Mesenchymal stem cell (in vitro differentiated cells and primary cell): ENCODE measurements at regions not wholly inside any gene's neighbourhood (a gene's known extent, or its start where the extent isn't known, plus 50 kb on each side); places are given as distances from the start of the nearest gene placed in this dataset.

Experiments used
- DNase-seq: peaks from one replicate; pipeline ENCODE4 v3.0.0-alpha.2; 2013
- H2AFZ ChIP-seq: one replicate; pipeline ENCODE4 v1.6.1; 2013; ENCODE audit warnings: low read depth, mild to moderate bottlenecking, control low read depth, inconsistent platforms, low read length, moderate library complexity
- H2AK5ac ChIP-seq: 2 replicates; pipeline ENCODE4 v1.6.1; 2013; ENCODE audit warnings: low read length, moderate library complexity, mild to moderate bottlenecking, inconsistent platforms; ENCODE audit not compliant: severe bottlenecking
- H2BK120ac ChIP-seq: one replicate; pipeline ENCODE4 v1.6.1; 2013; ENCODE audit warnings: low read depth, mild to moderate bottlenecking, inconsistent platforms, low read length, moderate library complexity
- H2BK12ac ChIP-seq, 2 experiments: one replicate each; pipeline ENCODE4 v1.6.1; 2013; ENCODE audit warnings: inconsistent platforms in 2 of 2, low read length in 2 of 2, mild to moderate bottlenecking in 2 of 2, moderate library complexity in 2 of 2, control low read depth in 1 of 2
- H2BK15ac ChIP-seq: one replicate; pipeline ENCODE4 v1.6.1; 2013; ENCODE audit warnings: mild to moderate bottlenecking, low read depth, inconsistent platforms; ENCODE audit not compliant: poor library complexity, severe bottlenecking
- H2BK5ac ChIP-seq: 2 replicates; pipeline ENCODE4 v1.6.1; 2013; ENCODE audit warnings: low read depth, mild to moderate bottlenecking, low read length, control low read depth, inconsistent platforms; ENCODE audit not compliant: poor library complexity, severe bottlenecking
- H3K14ac ChIP-seq, 2 experiments: one replicate each; pipeline ENCODE4 v1.6.1; 2013; ENCODE audit warnings: inconsistent platforms in 2 of 2, low read length in 2 of 2, control low read depth in 1 of 2, mild to moderate bottlenecking in 1 of 2, moderate library complexity in 1 of 2
- H3K18ac ChIP-seq, 2 experiments: one replicate each; pipeline ENCODE4 v1.6.1; 2013; ENCODE audit warnings: inconsistent platforms in 2 of 2, low read length in 2 of 2, control low read depth in 1 of 2, low read depth in 1 of 2, mild to moderate bottlenecking in 1 of 2
- H3K23ac ChIP-seq, 2 experiments: one replicate each; pipeline ENCODE4 v1.6.1; 2013; ENCODE audit warnings: inconsistent platforms in 2 of 2, low read length in 2 of 2, mild to moderate bottlenecking in 2 of 2, moderate library complexity in 2 of 2, control low read depth in 1 of 2
- H3K27ac ChIP-seq: 2 replicates; pipeline ENCODE4 v1.5.1; 2013; ENCODE audit warnings: mild to moderate bottlenecking, moderate library complexity, low read length, control low read depth, inconsistent platforms; ENCODE audit not compliant: poor library complexity, severe bottlenecking
- H3K27me3 ChIP-seq, 2 experiments: 2 replicates each; pipeline versions ENCODE4 v1.6.1 to v1.7.0; 2013; ENCODE audit warnings: low read length in 2 of 2, mild to moderate bottlenecking in 2 of 2, moderate library complexity in 2 of 2, control low read depth in 1 of 2, inconsistent platforms in 1 of 2; ENCODE audit not compliant: control insufficient read depth in 1 of 2, insufficient read depth in 1 of 2
- H3K36me3 ChIP-seq, 2 experiments: 2 replicates each; pipeline versions ENCODE4 v1.6.1 to v1.7.0; 2013; ENCODE audit warnings: low read length in 2 of 2, control low read depth in 1 of 2, inconsistent platforms in 1 of 2, low read depth in 1 of 2, mild to moderate bottlenecking in 1 of 2; ENCODE audit not compliant: insufficient read depth in 2 of 2, control insufficient read depth in 1 of 2
- H3K4ac ChIP-seq, 2 experiments: one replicate each; pipeline ENCODE4 v1.6.1; 2013; ENCODE audit warnings: inconsistent platforms in 2 of 2, low read length in 2 of 2, mild to moderate bottlenecking in 2 of 2, moderate library complexity in 2 of 2, control low read depth in 1 of 2, low read depth in 1 of 2
- H3K4me1 ChIP-seq: 2 replicates; pipeline ENCODE4 v1.6.1; 2013; ENCODE audit warnings: low read depth, low read length, control low read depth; ENCODE audit not compliant: control insufficient read depth, insufficient read depth
- H3K4me2 ChIP-seq: 2 replicates; pipeline ENCODE4 v1.6.1; 2013; ENCODE audit warnings: low read length, mild to moderate bottlenecking, inconsistent platforms; ENCODE audit not compliant: poor library complexity, severe bottlenecking
- H3K4me3 ChIP-seq, 2 experiments: 2 replicates each; pipeline versions ENCODE4 v1.5.1 to v1.7.0; 2013; ENCODE audit warnings: low read length in 2 of 2, mild to moderate bottlenecking in 2 of 2, control low read depth in 1 of 2, low read depth in 1 of 2; ENCODE audit not compliant: insufficient read depth in 1 of 2
- H3K79me1 ChIP-seq: replicated peaks from 2 replicates; pipeline ENCODE4 v1.6.1; 2013; ENCODE audit warnings: mild to moderate bottlenecking, control low read depth, low read length, inconsistent platforms; ENCODE audit not compliant: poor library complexity, severe bottlenecking
- H3K9ac ChIP-seq: 2 replicates; pipeline ENCODE4 v1.7.0; 2013; ENCODE audit warnings: mild to moderate bottlenecking, low read length, moderate library complexity
- H3K9me3 ChIP-seq: 2 replicates; pipeline ENCODE4 v1.7.0; 2013; ENCODE audit warnings: mild to moderate bottlenecking, low read length; ENCODE audit not compliant: control insufficient read depth
- H4K8ac ChIP-seq: one replicate; pipeline ENCODE4 v1.6.1; 2013; ENCODE audit warnings: inconsistent platforms, mild to moderate bottlenecking, low read length, moderate library complexity
- H4K91ac ChIP-seq: one replicate; pipeline ENCODE4 v1.6.1; 2013; ENCODE audit warnings: mild to moderate bottlenecking, low read length, inconsistent platforms
- WGBS: methylation state at CpG from one replicate; pipeline ENCODE4 v1.1.7; 2013; ENCODE audit warnings: mixed read lengths; 5-methylcytosine and 5-hydroxymethylcytosine counted together

GRCh38 chr10:47121336-47121735, 178.7 kb upstream of the GDF10 start:
- 67% methylated on average over 6 of the region's 7 CpGs for WGBS
- peaks cover 0 to 5% of the 10 kb centered on the region in 2 experiments for H3K27me3 ChIP-seq

DNA sequence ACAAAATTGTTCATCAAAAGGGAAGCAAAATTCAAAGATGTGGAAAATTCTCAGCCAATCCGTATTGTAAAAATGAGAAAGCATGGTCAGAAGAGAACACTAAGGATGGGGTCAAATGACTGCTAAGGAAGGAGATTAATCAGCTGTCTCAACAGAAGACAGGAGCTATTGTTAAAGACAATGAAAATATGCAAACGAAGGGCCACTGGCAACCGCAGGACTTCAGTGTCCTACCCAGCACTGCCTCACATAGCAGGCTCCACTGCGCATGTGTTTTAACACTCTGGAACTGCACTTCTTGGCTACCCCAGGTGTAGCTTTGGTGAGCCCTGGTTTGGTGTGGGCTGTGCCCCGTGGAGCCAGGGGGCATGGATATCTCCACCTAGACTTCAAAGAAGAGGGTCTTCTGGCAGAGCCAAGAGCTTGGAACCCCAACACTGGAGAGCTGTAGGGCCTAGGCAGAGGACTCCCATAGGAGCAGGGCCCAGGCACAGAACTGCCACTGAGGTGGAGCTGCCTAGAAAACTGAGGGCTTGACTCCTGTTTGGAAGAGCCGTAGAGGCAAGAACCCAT, 176.2 kb upstream of the GDF10 start:
- H2BK5ac ChIP-seq: no peak overlapping the region
- H3K9ac ChIP-seq: no peak overlapping the region
- no peak overlapping the region for H2BK15ac ChIP-seq
- H3K18ac ChIP-seq: no peak overlapping the region
- no peaks in the 10 kb centered on the region for H3K4me1 ChIP-seq
- no peak overlapping the region for H4K8ac ChIP-seq
- H2BK120ac ChIP-seq: no peak overlapping the region
- no peak overlapping the region for H3K4me3 ChIP-seq
- H3K27me3 ChIP-seq: peaks cover 0 to 5% of the 10 kb centered on the region in 2 experiments
- H3K36me3 ChIP-seq: no peaks in the 10 kb centered on the region
- no peak for DNase-seq
- WGBS: 82% methylated on average over 6 of the region's 6 CpGs
- no peak overlapping the region for H3K27ac ChIP-seq
- no peak overlapping the region for H3K23ac ChIP-seq
- no peak overlapping the region for H3K4me2 ChIP-seq
- no peak overlapping the region for H2AK5ac ChIP-seq
- no peak overlapping the region for H2AFZ ChIP-seq
- H3K14ac ChIP-seq: no peak overlapping the region
- H2BK12ac ChIP-seq: no peak overlapping the region
- H3K79me1 ChIP-seq: no peaks in the 10 kb centered on the region
- no peaks in the 10 kb centered on the region for H3K9me3 ChIP-seq
- H4K91ac ChIP-seq: no peak overlapping the region
- H3K4ac ChIP-seq: no peak overlapping the region

More at GRCh38 chr10:47121336-47121735, 178.7 kb upstream of the GDF10 start:
- Histone ChIP-seq H2BK12ac (no peak overlapping the region), H3K27ac (no peak overlapping the region), H3K18ac (no peak overlapping the region), H3K9me3 (no peaks in the 10 kb centered on the region), H3K4me2 (no peak overlapping the region), H3K4me1 (no peaks in the 10 kb centered on the region), H4K8ac (no peak overlapping the region), H3K14ac (no peak overlapping the region), H2AFZ (no peak overlapping the region), H3K4me3 (no peak overlapping the region), H2AK5ac (no peak overlapping the region), H2BK120ac (no peak overlapping the region), H3K9ac (no peak overlapping the region), H2BK5ac (no peak overlapping the region), H4K91ac (no peak overlapping the region), H2BK15ac (no peak overlapping the region), H3K4ac (no peak overlapping the region), H3K79me1 (no peaks in the 10 kb centered on the region), H3K36me3 (no peaks in the 10 kb centered on the region), H3K23ac (no peak overlapping the region)
- DNase-seq: no peak

DNA sequence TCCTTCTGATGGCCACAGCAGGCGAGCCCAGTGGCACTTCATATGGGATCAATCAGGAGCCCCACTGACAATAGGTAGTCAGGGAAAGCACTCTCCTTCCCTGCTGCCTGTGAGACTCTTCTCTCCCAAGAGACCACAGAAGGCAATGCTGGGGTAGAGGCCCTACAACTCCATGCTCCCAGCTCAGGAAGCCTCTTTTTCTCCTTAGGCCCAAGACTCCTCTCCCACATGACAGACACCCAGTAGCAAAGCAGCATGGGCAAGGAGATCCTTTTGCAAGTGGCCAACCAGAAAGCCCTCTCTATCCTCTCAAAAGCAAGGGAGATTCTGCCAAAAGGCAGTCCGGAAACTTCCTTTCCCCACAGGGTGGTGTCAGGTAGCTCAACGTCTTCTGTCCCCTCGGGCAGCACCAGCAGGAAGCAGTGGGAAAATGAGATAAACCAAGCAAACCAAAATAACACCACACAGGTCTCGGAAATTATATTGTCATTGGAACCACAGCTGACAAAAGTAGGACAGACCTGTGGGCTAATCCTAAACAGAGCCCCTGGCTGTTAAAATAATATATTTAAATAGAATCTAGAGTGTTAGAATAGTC, 172.7 kb upstream of the GDF10 start:
- no peak overlapping the region for H3K4ac ChIP-seq
- H2BK12ac ChIP-seq: no peak overlapping the region
- no peak overlapping the region for H3K4me3 ChIP-seq
- H3K27ac ChIP-seq: no peak overlapping the region
- no peak overlapping the region for H3K14ac ChIP-seq
- 44% methylated on average over 4 of the region's 5 CpGs for WGBS
- H3K79me1 ChIP-seq: no peaks in the 10 kb centered on the region
- H2BK120ac ChIP-seq: no peak overlapping the region
- H2BK15ac ChIP-seq: no peak overlapping the region
- H3K9me3 ChIP-seq: no peaks in the 10 kb centered on the region
- H3K9ac ChIP-seq: no peak overlapping the region
- no peak overlapping the region for H2AK5ac ChIP-seq
- H4K91ac ChIP-seq: no peak overlapping the region
- H3K23ac ChIP-seq: no peak overlapping the region
- H2BK5ac ChIP-seq: no peak overlapping the region
- no peak overlapping the region for H4K8ac ChIP-seq
- no peaks in the 10 kb centered on the region for H3K4me1 ChIP-seq
- H3K36me3 ChIP-seq: no peaks in the 10 kb centered on the region
- no peak for DNase-seq
- no peak overlapping the region for H2AFZ ChIP-seq
- no peak overlapping the region for H3K18ac ChIP-seq
- no peak overlapping the region for H3K4me2 ChIP-seq
- H3K27me3 ChIP-seq: peaks cover 0 to 5% of the 10 kb centered on the region in 2 experiments

DNA sequence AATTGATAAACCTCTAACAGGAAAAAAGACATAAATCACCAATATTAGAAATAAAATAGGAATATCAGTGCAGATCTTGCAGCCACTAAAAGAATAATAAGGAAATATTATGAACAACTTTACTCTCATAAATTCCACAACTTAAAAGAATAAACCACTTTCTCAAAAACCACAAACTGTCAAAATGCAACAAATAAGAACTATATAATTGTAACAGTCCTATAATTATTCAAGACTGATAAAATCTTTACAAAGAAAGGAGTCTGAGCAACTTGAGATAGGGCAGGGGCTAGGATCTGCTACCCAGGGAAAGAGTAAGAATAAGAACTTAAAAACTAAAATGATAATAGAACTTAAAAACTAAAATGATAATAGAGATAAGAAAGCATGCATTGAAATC, 169.5 kb upstream of the GDF10 start:
- Histone ChIP-seq H3K14ac (no peak overlapping the region), H4K91ac (no peak overlapping the region), H3K4me3 (no peak overlapping the region), H3K79me1 (no peaks in the 10 kb centered on the region), H3K27ac (no peak overlapping the region), H2BK5ac (no peak overlapping the region), H4K8ac (no peak overlapping the region), H3K9me3 (no peaks in the 10 kb centered on the region), H3K18ac (no peak overlapping the region), H3K36me3 (no peaks in the 10 kb centered on the region), H3K9ac (no peak overlapping the region), H2BK120ac (no peak overlapping the region), H3K23ac (no peak overlapping the region), H3K4me1 (no peaks in the 10 kb centered on the region), H2AFZ (no peak overlapping the region), H2BK15ac (no peak overlapping the region), H2BK12ac (no peak overlapping the region), H2AK5ac (no peak overlapping the region), H3K27me3 (peaks cover 0 to 5% of the 10 kb centered on the region in 2 experiments), H3K4ac (no peak overlapping the region), H3K4me2 (no peak overlapping the region)
- DNase-seq: no peak
